Lung (tissue), 11 donors: ENCODE measurements at regions not wholly inside any gene's neighbourhood (a gene's known extent, or its start where the extent isn't known, plus 50 kb on each side); places are given as distances from the start of the nearest gene placed in this dataset.

Source experiments
- ATAC-seq: fragments of 200-7000 bp; cut with Tn5 transposase; one replicate; pipeline ENCODE4 v1.9.1; 2020; ENCODE audit warnings: moderate number of reproducible peaks; ENCODE audit not compliant: insufficient read depth, low FRiP score
- DNase-seq, 3 donors: peaks; one replicate each; pipeline ENCODE4 v3.0.0-alpha.2; 2013 to 2017
- H3K27ac ChIP-seq, 2 donors: one replicate each; pipeline ENCODE4 v1.5.1; 2013; ENCODE audit warnings: mild to moderate bottlenecking in 2 of 2, moderate library complexity in 2 of 2, control low read depth in 1 of 2, inconsistent platforms in 1 of 2, low read depth in 1 of 2, low read length in 1 of 2
- H3K27me3 ChIP-seq, 3 donors: one replicate each; pipeline ENCODE4 v1.5.1; 2013; ENCODE audit warnings: low read length in 2 of 3; ENCODE audit not compliant: control insufficient read depth in 3 of 3, insufficient read depth in 3 of 3
- H3K36me3 ChIP-seq, 4 donors: one replicate each; pipeline ENCODE4 v1.5.1; 2013; ENCODE audit warnings: low read length in 4 of 4, mild to moderate bottlenecking in 1 of 4, moderate library complexity in 1 of 4; ENCODE audit not compliant: control insufficient read depth in 4 of 4, insufficient read depth in 4 of 4
- H3K4me1 ChIP-seq, 5 donors: one replicate each; pipeline ENCODE4 v1.5.1; 2013; ENCODE audit warnings: low read length in 5 of 5, mild to moderate bottlenecking in 2 of 5, moderate library complexity in 1 of 5; ENCODE audit not compliant: control insufficient read depth in 5 of 5, insufficient read depth in 5 of 5
- H3K4me3 ChIP-seq: one replicate; pipeline ENCODE4 v1.5.1; 2013; ENCODE audit warnings: mild to moderate bottlenecking, control low read depth, moderate library complexity
- H3K9ac ChIP-seq, 2 donors: one replicate each; pipeline ENCODE4 v1.5.1; 2013; ENCODE audit warnings: low read length in 2 of 2, control low read depth in 1 of 2; ENCODE audit not compliant: insufficient read depth in 1 of 2
- H3K9me3 ChIP-seq, 4 donors: one replicate each; pipeline ENCODE4 v1.5.1; 2013; ENCODE audit warnings: low read length in 3 of 4, mild to moderate bottlenecking in 1 of 4, moderate library complexity in 1 of 4; ENCODE audit not compliant: control insufficient read depth in 4 of 4, insufficient read depth in 3 of 4
- WGBS, 2 donors: extraction: QIAGEN DNeasy Blood & Tissue Kit; methylation state at CpG; one replicate each; pipeline ENCODE4 v1.1.7; 2013; 5-methylcytosine and 5-hydroxymethylcytosine counted together
- TF ChIP-seq, protein P1 (sequence below): IDR thresholded peaks from 2 replicates; pipeline ENCODE4 v1.5.1; 2012; ENCODE audit warnings: mild to moderate bottlenecking; ENCODE audit errors: control extremely low read depth, extremely low read depth
- donor health status: control.
- donor health status: control.
- donor health status: Bipolar disorder and iron deficiency.
- donor health status: healthy.
- donor health status: DM: yes; HTN: yes; CAD: no.

GRCh38 chr3:29144807-29145206 is 136.1 kb upstream of the RBMS3 start:
- WGBS, 2 donors: 48 to 60% methylated on average over 4 of the region's 4 CpGs
- no peak overlapping the region for H3K4me3 ChIP-seq
- no peaks in the 10 kb centered on the region for H3K36me3 ChIP-seq
- no peak overlapping the region for H3K27ac ChIP-seq
- H3K9me3 ChIP-seq: no peaks in the 10 kb centered on the region
- TF ChIP-seq, protein P1, sequence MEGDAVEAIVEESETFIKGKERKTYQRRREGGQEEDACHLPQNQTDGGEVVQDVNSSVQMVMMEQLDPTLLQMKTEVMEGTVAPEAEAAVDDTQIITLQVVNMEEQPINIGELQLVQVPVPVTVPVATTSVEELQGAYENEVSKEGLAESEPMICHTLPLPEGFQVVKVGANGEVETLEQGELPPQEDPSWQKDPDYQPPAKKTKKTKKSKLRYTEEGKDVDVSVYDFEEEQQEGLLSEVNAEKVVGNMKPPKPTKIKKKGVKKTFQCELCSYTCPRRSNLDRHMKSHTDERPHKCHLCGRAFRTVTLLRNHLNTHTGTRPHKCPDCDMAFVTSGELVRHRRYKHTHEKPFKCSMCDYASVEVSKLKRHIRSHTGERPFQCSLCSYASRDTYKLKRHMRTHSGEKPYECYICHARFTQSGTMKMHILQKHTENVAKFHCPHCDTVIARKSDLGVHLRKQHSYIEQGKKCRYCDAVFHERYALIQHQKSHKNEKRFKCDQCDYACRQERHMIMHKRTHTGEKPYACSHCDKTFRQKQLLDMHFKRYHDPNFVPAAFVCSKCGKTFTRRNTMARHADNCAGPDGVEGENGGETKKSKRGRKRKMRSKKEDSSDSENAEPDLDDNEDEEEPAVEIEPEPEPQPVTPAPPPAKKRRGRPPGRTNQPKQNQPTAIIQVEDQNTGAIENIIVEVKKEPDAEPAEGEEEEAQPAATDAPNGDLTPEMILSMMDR: no peak
- ATAC-seq: no peak
- H3K4me1 ChIP-seq: peaks cover 0 to 44% (median 4%) of the 10 kb centered on the region in 5 donors
- H3K9ac ChIP-seq: no peak overlapping the region
- peak; percentile 87 to 94 (median 93) for DNase-seq
- no peaks in the 10 kb centered on the region for H3K27me3 ChIP-seq

- Histone ChIP-seq H3K27ac (no peak overlapping the region), H3K9me3 (no peaks in the 10 kb centered on the region), H3K36me3 (no peaks in the 10 kb centered on the region), H3K9ac (no peak overlapping the region), H3K4me1 (peaks cover 0 to 39% (median 4%) of the 10 kb centered on the region in 5 donors), H3K27me3 (no peaks in the 10 kb centered on the region), H3K4me3 (no peak overlapping the region)
- 92 to 94% methylated on average over 1 of the region's 1 CpG for WGBS, 2 donors
- TF ChIP-seq, protein P1: no peak
- ATAC-seq: no peak
- no peak for DNase-seq
Observed at GRCh38 chr3:29145360-29145759, 135.5 kb upstream of the RBMS3 start.

DNA sequence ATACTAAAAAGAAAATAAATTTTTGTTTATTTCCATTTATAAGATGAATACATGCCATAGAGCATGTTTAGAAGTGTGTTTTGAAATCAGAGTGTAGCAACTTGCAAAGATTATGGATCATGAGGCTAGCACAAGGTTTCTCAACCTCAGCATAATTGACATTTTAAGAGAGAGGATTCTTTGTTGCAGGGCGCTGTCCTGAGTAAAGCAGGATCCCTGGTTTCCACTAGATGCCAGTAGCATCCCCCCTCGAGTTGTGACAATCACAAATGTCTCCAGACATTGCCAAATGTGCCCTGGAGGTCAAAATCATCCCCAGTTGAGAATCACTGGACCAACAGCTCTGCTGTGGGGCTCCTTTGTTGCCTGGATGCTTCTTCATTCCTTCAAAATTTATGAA is 128.5 kb upstream of the RBMS3 start:
- Histone ChIP-seq H3K4me3 (no peak overlapping the region), H3K4me1 (no peaks in the 10 kb centered on the region), H3K9me3 (peaks cover 0 to 2% (median 0%) of the 10 kb centered on the region in 4 donors), H3K27me3 (no peaks in the 10 kb centered on the region), H3K9ac (no peak overlapping the region), H3K36me3 (no peaks in the 10 kb centered on the region), H3K27ac (no peak overlapping the region)
- ATAC-seq (no peak), DNase-seq (no peak)
- 84 to 87% methylated on average over 2 of the region's 2 CpGs for WGBS, 2 donors
- TF ChIP-seq, protein P1: no peak

GRCh38 chr3:29153811-29154210 is 127.1 kb upstream of the RBMS3 start:
- H3K4me3 ChIP-seq: no peak overlapping the region
- H3K4me1 ChIP-seq: no peaks in the 10 kb centered on the region
- peaks cover 0 to 2% (median 0%) of the 10 kb centered on the region in 4 donors for H3K9me3 ChIP-seq
- no peaks in the 10 kb centered on the region for H3K36me3 ChIP-seq
- H3K9ac ChIP-seq: no peak overlapping the region
- TF ChIP-seq, protein P1: no peak
- DNase-seq (no peak), ATAC-seq (no peak)
- WGBS, 2 donors: 30 to 51% methylated on average over 3 of the region's 3 CpGs
- no peak overlapping the region for H3K27ac ChIP-seq
- no peaks in the 10 kb centered on the region for H3K27me3 ChIP-seq
